ENCODE measurements at regions not wholly inside any gene's neighbourhood (a gene's known extent, or its start where the extent isn't known, plus 50 kb on each side); places are given as distances from the start of the nearest gene placed in this dataset.

GRCh38 chr10:78118591-78118990 is 84.9 kb downstream of the RPS24 start:
- TF ChIP-seq CTCF (IDR thresholded peaks at IDR 0.05; ENCODE audit: low read length) (no peak), EZH2 (IDR thresholded peaks at IDR 0.05; ENCODE audit: borderline replicate concordance, low read length) (no peak)
